Mesothelial cell of epicardium (in vitro differentiated cells): ENCODE measurements at regions not wholly inside any gene's neighbourhood (a gene's known extent, or its start where the extent isn't known, plus 50 kb on each side); places are given as distances from the start of the nearest gene placed in this dataset.

Experiments used
- DNase-seq, 2 experiments: peaks; one replicate each; pipeline ENCODE4 v3.0.0; 2021; ENCODE audit warnings: low spot score in 2 of 2; ENCODE audit not compliant: unreplicated experiment in 2 of 2
- H3K27ac Mint-ChIP-seq: 2 replicates; pipeline ENCODE4 v1.8.0; 2021; ENCODE audit warnings: mixed read lengths
- H3K27me3 Mint-ChIP-seq: 2 replicates; pipeline ENCODE4 v1.8.0; 2021; ENCODE audit warnings: low read depth, mixed read lengths
- H3K36me3 Mint-ChIP-seq: 2 replicates; pipeline ENCODE4 v1.8.0; 2021; ENCODE audit warnings: mixed read lengths
- H3K4me1 Mint-ChIP-seq: 2 replicates; pipeline ENCODE4 v1.8.0; 2021; ENCODE audit warnings: mixed read lengths
- H3K4me3 Mint-ChIP-seq: 2 replicates; pipeline ENCODE4 v1.8.0; 2021; ENCODE audit warnings: mild to moderate bottlenecking, moderate library complexity, mixed read lengths
- H3K9me3 Mint-ChIP-seq: 2 replicates; pipeline ENCODE4 v1.8.0; 2021; ENCODE audit warnings: mixed read lengths
- CTCF ChIP-seq: fragments of 200-600 bp; sonication (generic); IDR thresholded peaks from one replicate; pipeline ENCODE4 v1.5.0; 2021; ENCODE audit warnings: antibody characterized with exemption; ENCODE audit not compliant: unreplicated experiment

GRCh38 chr1:96290801-96291200, 430.8 kb upstream of the PTBP2 start:
- no peak for DNase-seq
- no peak overlapping the region for H3K27ac Mint-ChIP-seq

GRCh38 chr1:96291468-96291867, 430.1 kb upstream of the PTBP2 start:
- no peak overlapping the region for H3K4me3 Mint-ChIP-seq
- H3K4me1 Mint-ChIP-seq, result peaks cover 7% of the 10 kb centered on the region
- TF ChIP-seq CTCF, result no peak
- peaks cover 7% of the 10 kb centered on the region for H3K36me3 Mint-ChIP-seq
- H3K27ac Mint-ChIP-seq, result no peak overlapping the region
- no peaks in the 10 kb centered on the region for H3K27me3 Mint-ChIP-seq
- DNase-seq, result no peak
- peaks cover 30% of the 10 kb centered on the region for H3K9me3 Mint-ChIP-seq

More at GRCh38 chr1:96290801-96291200, 430.8 kb upstream of the PTBP2 start:
- TF ChIP-seq CTCF, result no peak
- Mint-ChIP-seq H3K4me1 (peaks cover 7% of the 10 kb centered on the region), H3K4me3 (no peak overlapping the region), H3K36me3 (peaks cover 13% of the 10 kb centered on the region), H3K9me3 (peaks cover 33% of the 10 kb centered on the region), H3K27me3 (no peaks in the 10 kb centered on the region)

- H3K9me3 Mint-ChIP-seq, result peaks cover 27% of the 10 kb centered on the region
- H3K4me3 Mint-ChIP-seq, result no peak overlapping the region
- H3K4me1 Mint-ChIP-seq, result peaks cover 7% of the 10 kb centered on the region
- peaks cover 5% of the 10 kb centered on the region for H3K36me3 Mint-ChIP-seq
- H3K27me3 Mint-ChIP-seq, result no peaks in the 10 kb centered on the region
- H3K27ac Mint-ChIP-seq, result no peak overlapping the region
- no peak for DNase-seq
- TF ChIP-seq CTCF, result no peak
Observed at GRCh38 chr1:96292141-96292540, 429.4 kb upstream of the PTBP2 start.

- no peak for TF ChIP-seq CTCF
- no peak overlapping the region for H3K27ac Mint-ChIP-seq
- DNase-seq, result no peak
- H3K36me3 Mint-ChIP-seq, result no peaks in the 10 kb centered on the region
- H3K4me1 Mint-ChIP-seq, result no peaks in the 10 kb centered on the region
- H3K4me3 Mint-ChIP-seq, result no peak overlapping the region
- peaks cover 14% of the 10 kb centered on the region for H3K9me3 Mint-ChIP-seq
- no peaks in the 10 kb centered on the region for H3K27me3 Mint-ChIP-seq
Observed at GRCh38 chr1:96296991-96297390, 424.6 kb upstream of the PTBP2 start.

- no peak for DNase-seq
- TF ChIP-seq CTCF, result no peak
Observed at GRCh38 chr1:96306809-96307560, 414.6 kb upstream of the PTBP2 start.

More at GRCh38 chr1:96306809-96307560, 414.6 kb upstream of the PTBP2 start:
- no peaks in the 10 kb centered on the region for H3K4me1 Mint-ChIP-seq
- no peak overlapping the region for H3K4me3 Mint-ChIP-seq
- H3K36me3 Mint-ChIP-seq, result no peaks in the 10 kb centered on the region
- H3K27me3 Mint-ChIP-seq, result no peaks in the 10 kb centered on the region
- H3K27ac Mint-ChIP-seq, result no peak overlapping the region
- H3K9me3 Mint-ChIP-seq, result no peaks in the 10 kb centered on the region
